Dermis microvascular lymphatic vessel endothelial cell (primary cell): ENCODE measurements at regions not wholly inside any gene's neighbourhood (a gene's known extent, or its start where the extent isn't known, plus 50 kb on each side); places are given as distances from the start of the nearest gene placed in this dataset.

Experiments used
- DNase-seq, 2 donors: peaks; one replicate each; pipeline versions ENCODE4 v3.0.0 to v3.0.0-alpha.2; 2010; ENCODE audit warnings: low read depth in 2 of 2

- DNase-seq, result no peak
Observed at GRCh38 chr2:126826491-126826890, 72.2 kb upstream of the TEX51 start.

- no peak for DNase-seq
Observed at GRCh38 chr2:126827371-126827770, 71.3 kb upstream of the TEX51 start.

- no peak for DNase-seq
Observed at GRCh38 chr2:126828051-126828450, 70.6 kb upstream of the TEX51 start.

GRCh38 chr2:126828491-126828890, 70.2 kb upstream of the TEX51 start:
- no peak for DNase-seq

GRCh38 chr2:126831234-126832005, 67.3 kb upstream of the TEX51 start:
- peak; percentile 20 to 91 for DNase-seq

- no peak for DNase-seq
Observed at GRCh38 chr2:126832014-126832413, 66.7 kb upstream of the TEX51 start.

GRCh38 chr2:126832757-126833156, 65.9 kb upstream of the TEX51 start:
- DNase-seq, result no peak

- DNase-seq, result no peak
Observed at GRCh38 chr2:126834006-126834659, 64.6 kb upstream of the TEX51 start.

GRCh38 chr2:126835261-126835660, 63.4 kb upstream of the TEX51 start:
- DNase-seq, result no peak

GRCh38 chr2:126835831-126836230, 62.9 kb upstream of the TEX51 start:
- no peak for DNase-seq

- no peak for DNase-seq
Observed at GRCh38 chr2:126836761-126837679, 61.7 kb upstream of the TEX51 start.

- no peak for DNase-seq
Observed at GRCh38 chr2:126837966-126838715, 60.5 kb upstream of the TEX51 start.

GRCh38 chr2:126838716-126838985, 60.0 kb upstream of the TEX51 start:
- DNase-seq, result no peak

- no peak for DNase-seq
Observed at GRCh38 chr2:126839796-126840195, 58.9 kb upstream of the TEX51 start.

- no peak for DNase-seq
Observed at GRCh38 chr2:126843081-126843480, 55.6 kb upstream of the TEX51 start.

GRCh38 chr2:126846241-126846640, 52.4 kb upstream of the TEX51 start:
- DNase-seq, result no peak
